Loucy (cell line): ENCODE measurements at regions not wholly inside any gene's neighbourhood (a gene's known extent, or its start where the extent isn't known, plus 50 kb on each side); places are given as distances from the start of the nearest gene placed in this dataset.

ENCODE experiments used
- CTCF ChIP-seq: fragments of 200-600 bp; sonication (generic); conservative IDR thresholded peaks from 2 replicates; pipeline ENCODE4 v1.5.1; 2014; ENCODE audit warnings: mild to moderate bottlenecking, antibody characterized with exemption, low read length
- EZH2phosphoT487 ChIP-seq: fragments of 200-600 bp; IDR thresholded peaks from 2 replicates; pipeline ENCODE4 v1.6.1; 2018; ENCODE audit warnings: antibody characterized with exemption, mild to moderate bottlenecking, moderate library complexity, borderline replicate concordance

GRCh38 chr4:187332141-187332540, 608.5 kb upstream of the FAT1 start:
- TF ChIP-seq CTCF (no peak), EZH2phosphoT487 (no peak)
